ENCODE measurements at regions not wholly inside any gene's neighbourhood (a gene's known extent, or its start where the extent isn't known, plus 50 kb on each side); places are given as distances from the start of the nearest gene placed in this dataset.
"Not testable (repeated sequence)": the region's sequence is repeated elsewhere in the genome, so short reads cannot be mapped to it uniquely, and the experiment has no call there.

- intact Hi-C loops (cut with micrococcal nuclease; ENCODE audit: unreplicated experiment) = loop anchor here (1.0 kb wide), 1 partner anchor 93 kb away; no protein-coding TSS in a partner anchor
These were observed 176.9 kb upstream of the LMCD1 start for GRCh38 chr3:8324747-8325146.

GRCh38 chr3:8325306-8325705, 176.3 kb upstream of the LMCD1 start:
- POLR2A ChIA-PET (ENCODE audit: low non-redundant PET) = no interaction called here

More at GRCh38 chr3:8324747-8325146, 176.9 kb upstream of the LMCD1 start:
- peak; percentile 89 for TF ChIP-seq CTCF (conservative IDR thresholded peaks at IDR 0.05; ENCODE audit: low read depth, low read length)
- TF ChIP-seq EZH2 (IDR thresholded peaks at IDR 0.05; ENCODE audit: borderline replicate concordance, low read depth, low read length, poor library complexity, severe bottlenecking) = no peak
- no peak overlapping the region for H3K4me3 ChIP-seq (ENCODE audit: low read depth, low read length, poor library complexity, severe bottlenecking)
- H3K27ac ChIP-seq (ENCODE audit: low read depth, low read length, poor library complexity, severe bottlenecking) = peak overlapping the region; percentile 37
- DNase-seq (ENCODE audit: low spot score) = peak; percentile 82
- peaks cover 11% of the 10 kb centered on the region for H3K4me1 ChIP-seq (ENCODE audit: insufficient read depth, low read length, poor library complexity, severe bottlenecking)
- H3K27me3 ChIP-seq (replicated peaks; ENCODE audit: insufficient read depth, low read depth, low read length, poor library complexity) = no peaks in the 10 kb centered on the region
- H3K36me3 ChIP-seq (ENCODE audit: insufficient read depth, low read length, poor library complexity, severe bottlenecking) = no peaks in the 10 kb centered on the region
- H3K9me3 ChIP-seq (ENCODE audit: low read depth, low read length, poor library complexity, severe bottlenecking) = no peaks in the 10 kb centered on the region
- BruUV-seq (replicated peaks) = no TSS peak
- CTCF ChIA-PET = interaction anchor here (0.9 to 1.9 kb wide), 4 partner anchors 9 to 94 kb away, joined by 3 to 32 read pairs (median 5); no protein-coding TSS in a partner anchor
- POLR2A ChIA-PET (ENCODE audit: low non-redundant PET) = no interaction called here

GRCh38 chr3:8325833-8326232, 175.8 kb upstream of the LMCD1 start:
- H3K4me1 ChIP-seq (ENCODE audit: insufficient read depth, low read length, poor library complexity, severe bottlenecking) = peaks cover 15% of the 10 kb centered on the region
- H3K9me3 ChIP-seq (ENCODE audit: low read depth, low read length, poor library complexity, severe bottlenecking); intact Hi-C loops (cut with micrococcal nuclease; ENCODE audit: unreplicated experiment); H3K36me3 ChIP-seq (ENCODE audit: insufficient read depth, low read length, poor library complexity, severe bottlenecking); DNase-seq (ENCODE audit: low spot score); H3K4me3 ChIP-seq (ENCODE audit: low read depth, low read length, poor library complexity, severe bottlenecking); POLR2A ChIA-PET (ENCODE audit: low non-redundant PET); BruUV-seq (replicated peaks); H3K27ac ChIP-seq (ENCODE audit: low read depth, low read length, poor library complexity, severe bottlenecking); H3K27me3 ChIP-seq (replicated peaks; ENCODE audit: insufficient read depth, low read depth, low read length, poor library complexity); CTCF ChIA-PET: not testable (repeated sequence)

More at GRCh38 chr3:8325306-8325705, 176.3 kb upstream of the LMCD1 start:
- Histone ChIP-seq H3K4me1 (ENCODE audit: insufficient read depth, low read length, poor library complexity, severe bottlenecking) (peaks cover 15% of the 10 kb centered on the region), H3K27ac (ENCODE audit: low read depth, low read length, poor library complexity, severe bottlenecking) (no peak overlapping the region), H3K36me3 (ENCODE audit: insufficient read depth, low read length, poor library complexity, severe bottlenecking) (no peaks in the 10 kb centered on the region), H3K27me3 (replicated peaks; ENCODE audit: insufficient read depth, low read depth, low read length, poor library complexity) (no peaks in the 10 kb centered on the region), H3K4me3 (ENCODE audit: low read depth, low read length, poor library complexity, severe bottlenecking) (no peak overlapping the region), H3K9me3 (ENCODE audit: low read depth, low read length, poor library complexity, severe bottlenecking) (no peaks in the 10 kb centered on the region)
- intact Hi-C loops (cut with micrococcal nuclease; ENCODE audit: unreplicated experiment) = no loop called here
- no TSS peak for BruUV-seq (replicated peaks)
- no peak for TF ChIP-seq EZH2 (IDR thresholded peaks at IDR 0.05; ENCODE audit: borderline replicate concordance, low read depth, low read length, poor library complexity, severe bottlenecking)
- TF ChIP-seq CTCF (conservative IDR thresholded peaks at IDR 0.05; ENCODE audit: low read depth, low read length) = no peak
- DNase-seq (ENCODE audit: low spot score) = no peak
- CTCF ChIA-PET = interaction anchor here (1.0 to 1.9 kb wide), 3 partner anchors 46 to 93 kb away, joined by 5 to 32 read pairs (median 5); no protein-coding TSS in a partner anchor

- DNase-seq (ENCODE audit: low spot score) = no peak
- no peaks in the 10 kb centered on the region for H3K9me3 ChIP-seq (ENCODE audit: low read depth, low read length, poor library complexity, severe bottlenecking)
- no peaks in the 10 kb centered on the region for H3K27me3 ChIP-seq (replicated peaks; ENCODE audit: insufficient read depth, low read depth, low read length, poor library complexity)
- no TSS peak for BruUV-seq (replicated peaks)
- no peaks in the 10 kb centered on the region for H3K36me3 ChIP-seq (ENCODE audit: insufficient read depth, low read length, poor library complexity, severe bottlenecking)
- H3K4me3 ChIP-seq (ENCODE audit: low read depth, low read length, poor library complexity, severe bottlenecking) = no peak overlapping the region
- TF ChIP-seq EZH2 (IDR thresholded peaks at IDR 0.05; ENCODE audit: borderline replicate concordance, low read depth, low read length, poor library complexity, severe bottlenecking) = no peak
- TF ChIP-seq CTCF (conservative IDR thresholded peaks at IDR 0.05; ENCODE audit: low read depth, low read length) = no peak
- intact Hi-C loops (cut with micrococcal nuclease; ENCODE audit: unreplicated experiment) = no loop called here
- peaks cover 9% of the 10 kb centered on the region for H3K4me1 ChIP-seq (ENCODE audit: insufficient read depth, low read length, poor library complexity, severe bottlenecking)
- no peak overlapping the region for H3K27ac ChIP-seq (ENCODE audit: low read depth, low read length, poor library complexity, severe bottlenecking)
- ChIA-PET POLR2A (ENCODE audit: low non-redundant PET) (no interaction called here), CTCF (interaction anchor here (1.4 kb wide), 1 partner anchor 89 kb away, joined by 7 read pairs; no protein-coding TSS in a partner anchor)
These were observed 173.9 kb upstream of the LMCD1 start for GRCh38 chr3:8327739-8328138.

Data from A673 (cell line).